ENCODE measurements at regions not wholly inside any gene's neighbourhood (a gene's known extent, or its start where the extent isn't known, plus 50 kb on each side); places are given as distances from the start of the nearest gene placed in this dataset.
"Not testable (repeated sequence)": the region's sequence is repeated elsewhere in the genome, so short reads cannot be mapped to it uniquely, and the experiment has no call there.

DNA sequence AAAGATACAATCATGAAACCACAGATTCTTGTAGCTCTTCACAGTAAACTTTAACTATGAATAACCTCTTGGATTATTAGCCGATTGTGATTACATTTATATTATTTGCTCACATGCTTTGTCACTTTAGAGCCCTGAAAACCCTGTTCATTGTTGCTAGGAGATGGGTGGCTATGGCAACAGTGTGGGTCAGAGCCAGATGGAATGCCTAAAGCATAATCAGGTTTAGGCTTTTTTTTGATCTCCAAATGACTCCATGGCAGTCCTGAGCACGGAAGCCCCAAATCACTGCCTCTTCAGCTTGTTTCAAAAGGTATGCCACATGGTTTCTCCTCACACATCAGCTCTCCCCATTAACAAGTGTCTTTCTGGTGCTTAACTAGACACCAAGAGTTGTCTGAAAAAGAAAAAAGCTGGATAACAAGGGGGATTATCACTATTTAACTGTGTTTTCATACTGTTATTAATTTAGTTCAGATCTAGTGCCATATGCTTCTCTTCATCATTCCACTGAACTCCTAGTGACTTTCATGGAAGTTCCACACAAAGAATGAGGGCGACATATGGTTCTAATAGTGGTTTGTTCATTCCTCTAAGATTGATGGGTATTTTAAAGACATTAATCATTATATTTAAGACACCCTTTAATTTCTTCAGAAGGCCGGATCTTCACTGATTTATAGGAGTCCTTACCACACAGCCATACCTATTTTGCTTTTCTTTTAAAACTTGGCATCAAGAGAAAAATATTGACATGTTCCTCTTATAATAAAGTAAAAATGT, 88.8 kb upstream of the PAM start:
- DNase-seq: no peak

DNA sequence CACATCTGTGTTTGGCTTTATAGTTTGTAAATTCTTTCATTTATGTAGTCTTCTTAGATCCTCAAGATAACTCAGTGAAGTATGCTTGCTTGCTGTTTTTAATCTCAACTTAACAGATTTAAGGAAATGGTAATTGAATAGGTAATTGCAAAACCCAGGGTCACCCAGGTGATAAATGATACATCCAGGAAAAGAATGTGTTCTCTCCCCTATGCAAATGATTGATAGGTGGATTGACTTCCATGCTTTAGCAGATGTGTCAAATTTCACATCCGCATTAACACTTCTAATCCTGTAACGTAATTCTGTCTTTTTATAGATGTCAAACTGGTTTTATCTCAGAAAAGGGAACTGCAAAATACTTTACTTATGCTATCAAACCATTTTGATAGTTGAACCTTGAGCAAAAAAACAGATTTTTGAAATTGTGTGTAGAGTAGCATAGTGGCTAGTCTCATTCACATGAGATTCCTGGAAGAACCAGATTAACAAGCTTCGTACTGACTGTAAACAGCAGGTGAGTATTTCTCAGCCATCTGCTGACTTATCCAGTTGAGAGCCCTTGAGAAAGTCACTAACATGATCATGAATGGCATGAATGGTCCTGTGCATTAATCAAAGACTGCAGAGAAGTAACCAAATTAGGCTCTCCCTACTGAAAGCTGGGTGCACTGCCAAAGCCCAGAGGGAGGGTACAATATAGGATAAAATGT, 86.7 kb upstream of the PAM start:
- DNase-seq: no peak

DNA sequence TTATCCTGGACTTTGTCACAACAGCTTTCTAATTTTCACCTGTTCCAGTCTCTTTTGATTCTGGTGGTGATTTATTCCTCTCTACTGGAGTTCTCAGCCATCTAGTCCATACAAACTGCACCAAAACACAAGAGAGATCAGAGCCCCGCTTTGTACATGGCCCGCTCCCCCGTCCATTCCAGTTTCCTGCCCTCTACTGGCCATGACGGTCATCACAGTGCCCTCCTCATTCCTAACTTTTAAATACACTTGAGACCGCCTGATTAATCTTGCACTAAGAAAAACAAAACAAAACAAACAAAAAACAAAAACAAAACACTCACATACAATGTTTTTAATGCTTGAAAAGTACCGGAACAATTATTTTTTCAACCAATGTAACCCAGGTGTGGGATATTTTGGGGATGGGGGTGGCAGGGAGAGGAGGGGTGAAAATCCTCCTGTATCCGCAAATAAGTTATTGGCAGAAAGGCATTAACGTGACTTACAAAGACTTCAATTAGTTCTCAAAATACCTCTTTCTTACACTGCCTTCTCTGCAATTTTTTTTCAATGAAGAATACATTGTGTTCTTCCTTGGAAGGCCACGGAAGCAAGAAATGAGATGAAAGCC, 84.8 kb upstream of the PAM start:
- DNase-seq: peak in 1 of 2 donors; percentile 7

DNA sequence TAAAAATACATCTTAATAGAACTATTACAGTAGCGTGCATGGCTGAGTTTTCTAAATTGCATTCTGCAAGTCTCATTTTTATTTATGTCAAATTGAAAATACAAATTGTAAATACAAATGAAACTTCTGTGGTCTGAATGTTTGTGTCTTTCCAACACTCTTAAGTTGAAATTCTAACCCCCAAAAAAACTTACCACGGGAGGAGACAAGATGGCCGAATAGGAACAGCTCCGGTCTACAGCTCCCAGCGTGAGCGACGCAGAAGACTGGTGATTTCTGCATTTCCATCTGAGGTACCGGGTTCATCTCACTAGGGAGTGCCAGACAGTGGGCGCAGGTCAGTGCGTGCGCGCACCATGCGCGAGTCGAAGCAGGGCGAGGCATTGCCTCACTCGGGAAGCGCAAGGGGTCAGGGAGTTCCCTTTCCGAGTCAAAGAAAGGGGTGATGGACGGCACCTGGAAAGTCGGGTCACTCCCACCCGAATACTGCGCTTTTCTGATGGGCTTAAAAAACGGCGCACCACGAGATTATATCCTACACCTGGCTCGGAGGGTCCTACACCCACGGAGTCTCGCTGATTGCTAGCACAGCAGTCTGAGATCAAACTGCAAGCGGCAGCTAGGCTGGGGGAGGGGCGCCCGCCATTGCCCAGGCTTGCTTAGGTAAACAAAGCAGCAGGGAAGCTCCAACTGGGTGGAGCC, 83.9 kb upstream of the PAM start:
- DNase-seq: not testable (repeated sequence)

DNA sequence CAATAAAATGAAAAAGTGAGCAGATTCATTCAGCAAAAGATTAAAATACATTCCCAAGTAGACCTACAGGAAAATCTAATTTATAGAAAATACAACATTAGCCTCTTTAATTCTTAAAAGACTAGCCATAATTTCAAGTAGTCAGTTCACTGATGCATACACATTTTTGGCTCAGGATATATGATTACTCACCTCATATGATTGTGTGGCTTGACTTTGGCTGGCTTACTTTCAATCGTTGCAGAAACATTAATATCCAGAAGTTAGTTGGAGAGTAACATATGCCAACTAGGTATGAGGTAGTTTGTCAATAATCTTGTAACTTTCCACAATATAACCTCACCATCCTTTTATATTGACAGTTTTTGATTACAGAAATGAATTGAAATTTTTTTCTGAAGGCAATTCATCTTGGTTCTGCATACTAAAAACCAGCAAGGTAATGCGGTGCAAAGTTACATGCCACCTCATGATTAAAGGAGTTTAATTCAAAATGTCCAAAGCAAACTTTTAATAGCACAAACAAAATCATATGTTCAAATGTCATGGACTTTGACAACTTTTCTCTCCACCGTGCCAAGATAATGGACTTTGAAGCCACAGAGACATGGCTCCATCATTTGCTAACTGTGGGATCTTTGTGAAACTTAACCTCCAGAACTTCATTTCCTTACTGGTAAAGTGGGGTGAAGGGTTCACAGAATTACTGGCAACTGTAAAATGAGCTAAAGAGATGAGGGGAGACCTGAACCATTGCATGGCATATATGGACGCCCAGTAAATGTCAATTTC, 76.6 kb upstream of the PAM start:
- DNase-seq: no peak

DNA sequence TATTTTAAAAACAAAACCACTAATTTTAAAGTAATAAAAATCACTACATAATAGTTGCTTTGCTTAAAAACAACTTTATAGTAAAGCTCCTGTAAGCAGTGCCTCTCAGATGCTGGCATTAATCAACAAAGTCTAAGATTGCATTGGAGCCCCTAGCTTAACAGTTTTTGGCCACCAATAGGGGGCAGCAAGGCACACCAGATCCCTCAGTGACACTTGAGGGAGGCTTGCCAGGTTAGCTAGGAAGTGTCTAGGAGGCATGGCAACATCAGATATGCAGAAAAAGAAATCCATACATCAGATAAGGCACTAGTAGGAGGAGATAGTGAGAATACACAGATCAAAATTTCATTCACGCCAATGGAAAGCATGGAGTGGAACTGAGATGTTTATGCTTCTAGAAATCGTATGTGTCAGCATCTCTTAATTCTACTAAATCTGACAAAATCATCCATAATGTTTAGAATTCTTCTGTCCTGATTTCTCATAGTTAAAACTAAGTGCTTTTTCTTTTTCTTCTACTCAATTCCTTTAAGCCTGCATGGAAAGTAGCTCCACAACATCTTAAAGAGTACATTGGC, 73.6 kb upstream of the PAM start:
- peak; percentile 63 to 68 for DNase-seq

DNA sequence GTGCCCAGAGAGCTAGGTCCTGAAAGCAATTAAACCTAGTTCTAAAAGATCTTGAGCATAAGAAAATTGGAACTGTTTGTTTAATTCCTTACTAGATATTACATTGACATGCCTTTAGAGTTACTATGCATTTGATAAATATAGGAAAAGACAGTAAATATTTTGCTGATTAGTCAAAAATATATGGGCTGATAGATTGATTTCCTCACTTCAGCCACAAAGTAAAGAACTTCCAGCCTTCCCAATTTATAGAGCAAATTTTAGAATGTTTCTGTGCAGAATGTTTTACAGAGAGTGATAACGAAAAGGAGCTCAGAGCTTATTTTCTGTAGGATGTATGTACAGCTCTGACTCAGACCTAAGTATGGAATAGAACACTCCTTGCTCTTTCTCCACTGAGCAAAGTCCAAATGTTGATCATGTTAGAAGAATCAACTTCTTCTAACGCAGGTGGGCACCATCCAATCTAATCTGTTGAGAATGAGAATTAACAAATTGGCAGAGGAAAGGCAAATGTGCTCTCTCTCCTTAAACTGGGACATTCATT, 72.9 kb upstream of the PAM start:
- no peak for DNase-seq

DNA sequence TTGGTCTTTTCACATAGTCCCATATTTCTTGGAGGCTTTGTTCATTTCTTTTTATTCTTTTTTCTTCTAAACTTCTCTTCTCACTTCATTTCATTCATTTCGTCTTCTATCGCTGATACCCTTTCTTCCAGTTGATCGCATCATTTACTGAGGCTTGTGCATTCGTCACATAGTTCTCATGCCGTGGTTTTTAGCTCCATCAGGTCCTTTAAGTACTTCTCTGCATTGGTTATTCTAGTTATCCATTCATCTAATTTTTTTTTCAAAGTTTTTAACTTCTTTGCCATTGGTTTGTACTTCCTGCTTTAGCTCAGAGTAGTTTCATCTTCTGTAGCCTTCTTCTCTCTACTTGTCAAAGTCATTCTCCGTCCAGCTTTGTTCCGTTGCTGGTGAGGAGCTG, 67.0 kb upstream of the PAM start:
- not testable (repeated sequence) for DNase-seq

DNA sequence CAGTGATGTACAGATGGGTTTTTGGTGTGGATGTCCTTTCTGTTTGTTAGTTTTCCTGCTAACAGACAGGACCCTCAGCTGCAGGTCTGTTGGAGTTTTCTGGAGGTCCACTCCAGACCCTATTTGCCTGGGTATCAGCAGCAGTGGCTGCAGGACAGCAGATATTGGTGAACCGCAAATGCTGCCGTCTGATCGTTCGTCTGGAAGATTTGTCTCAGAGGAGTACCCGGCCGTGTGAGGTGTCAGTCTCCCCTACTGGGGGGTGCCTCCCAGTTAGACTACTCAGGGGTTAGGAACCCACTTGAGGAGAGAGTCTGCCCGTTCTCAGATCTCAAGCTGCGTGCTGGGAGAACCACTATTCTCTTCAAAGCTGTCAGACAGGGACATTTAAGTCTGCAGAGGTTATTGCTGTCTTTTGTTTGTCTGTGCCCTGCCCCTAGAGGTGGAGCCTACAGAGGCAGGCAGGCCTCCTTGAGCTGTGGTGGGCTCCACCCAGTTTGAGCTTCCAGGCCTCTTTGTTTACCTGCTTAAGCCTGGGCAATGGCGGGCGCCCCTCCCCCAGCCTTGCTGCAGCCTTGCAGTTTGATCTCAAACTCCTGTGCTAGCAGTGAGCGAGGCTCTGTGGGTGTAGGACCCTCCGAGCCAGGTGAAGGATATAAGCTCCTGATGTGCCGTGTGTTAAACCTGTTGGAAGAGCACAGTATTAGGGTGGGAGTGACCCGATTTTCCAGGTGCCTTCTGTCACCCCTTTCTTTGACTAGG, 66.3 kb upstream of the PAM start:
- not testable (repeated sequence) for DNase-seq

DNA sequence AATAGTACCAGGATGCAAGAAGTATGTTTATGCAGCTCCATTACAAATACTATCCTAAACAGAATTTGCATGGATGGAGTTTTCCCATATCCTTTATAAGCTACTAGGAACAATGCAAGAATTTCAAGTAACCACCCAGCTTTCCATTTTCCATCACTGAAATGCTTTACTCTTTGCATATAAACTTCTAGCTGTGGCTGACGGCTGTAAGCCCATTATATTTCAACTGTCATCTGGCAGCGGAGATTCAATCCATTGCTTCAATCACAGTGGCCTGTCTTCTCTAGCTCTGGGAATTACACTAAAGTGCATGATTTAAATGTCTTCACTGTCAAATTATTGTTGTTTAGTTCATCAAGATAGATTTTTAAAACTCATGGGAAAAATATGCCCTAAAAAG, 64.2 kb upstream of the PAM start:
- no peak for DNase-seq

DNA sequence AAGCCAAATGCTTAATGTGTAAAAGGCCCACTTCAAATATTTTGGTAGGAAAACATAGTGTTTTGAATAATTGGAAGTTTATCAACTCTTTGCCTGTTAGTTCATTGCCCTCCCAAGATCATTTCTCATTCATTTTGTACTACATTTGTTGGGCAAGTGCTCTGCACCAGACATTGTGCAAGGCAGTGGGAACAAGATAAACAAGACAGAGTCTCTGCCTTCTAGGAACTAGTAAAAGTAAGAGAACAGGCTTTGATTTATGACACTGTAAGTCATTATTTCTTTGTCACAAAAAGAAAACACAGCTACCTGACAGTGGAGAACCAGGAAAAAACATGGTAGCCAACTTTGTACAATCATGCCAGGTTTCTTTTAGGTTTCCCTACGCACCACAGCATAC, 63.7 kb upstream of the PAM start:
- no peak for DNase-seq

DNA sequence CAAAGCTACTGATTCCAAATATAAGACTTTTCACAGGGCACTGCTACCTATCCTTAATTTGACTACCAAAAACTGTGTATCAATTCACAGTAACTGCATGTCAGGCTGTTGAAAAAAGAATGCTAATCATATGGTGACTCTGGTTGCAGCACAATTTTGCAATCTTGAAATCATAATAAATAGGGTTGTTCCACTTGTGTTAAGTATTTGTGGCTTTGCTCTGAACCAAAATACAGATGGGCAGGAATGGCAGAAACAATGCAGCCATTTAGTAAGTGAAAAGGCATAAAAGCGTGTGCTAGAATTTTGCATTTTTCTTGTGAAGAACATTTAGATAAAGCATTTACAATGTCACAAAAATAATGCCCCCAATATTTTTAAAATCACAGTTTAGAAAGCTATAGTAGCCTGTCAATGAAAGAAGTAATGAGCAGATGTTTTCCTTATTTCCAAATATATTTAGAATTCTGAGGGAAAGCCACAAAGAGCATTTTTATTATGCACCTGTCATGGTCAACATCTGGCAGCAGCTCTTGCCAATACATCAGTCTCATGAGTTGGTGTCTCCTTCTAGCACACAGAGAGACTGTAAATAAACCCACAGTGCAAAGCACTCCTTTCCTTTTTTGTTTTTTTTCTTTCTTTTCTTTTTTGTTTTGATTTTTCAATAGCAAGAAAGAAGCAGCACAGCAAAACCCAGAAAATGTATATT, 54.8 kb upstream of the PAM start:
- DNase-seq: no peak

DNA sequence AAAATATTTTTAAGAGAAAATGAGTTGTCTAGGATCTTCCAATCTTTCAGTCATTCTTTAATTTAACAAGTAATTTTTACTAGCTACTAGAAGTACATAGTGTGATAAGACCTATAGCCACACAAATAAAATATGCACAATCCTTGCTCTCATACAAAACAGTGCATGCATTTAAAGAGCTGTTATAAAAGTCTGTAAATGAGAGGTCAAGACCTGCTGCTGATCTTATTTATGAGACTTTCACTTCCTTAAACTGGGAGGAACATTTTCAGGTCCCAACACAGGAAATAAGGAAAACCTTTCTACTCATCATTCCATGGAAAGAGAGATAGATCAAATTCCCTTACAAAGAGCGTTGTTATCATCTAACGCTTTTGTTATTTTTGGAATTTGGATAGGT, 54.2 kb upstream of the PAM start:
- DNase-seq: no peak

DNA sequence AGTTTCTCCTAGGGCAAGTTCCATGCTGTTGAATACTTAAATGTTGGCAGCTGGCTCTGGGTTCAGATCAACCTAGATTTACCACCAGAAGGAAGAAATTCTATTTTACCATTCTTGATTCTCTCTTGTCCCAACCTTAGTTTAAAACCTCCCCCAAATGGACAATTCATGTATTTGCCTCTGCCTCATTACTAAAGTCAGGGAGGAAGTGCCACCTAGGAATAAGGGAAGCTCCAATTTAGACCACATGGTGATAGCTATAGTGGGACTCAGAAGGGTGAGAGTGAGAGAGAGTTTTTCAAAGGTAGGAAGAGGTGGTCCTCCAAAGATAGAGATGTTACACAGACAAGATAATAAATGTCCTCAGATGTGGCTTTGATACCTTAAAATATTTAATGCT, 53.4 kb upstream of the PAM start:
- no peak for DNase-seq
